ENCODE measurements at regions not wholly inside any gene's neighbourhood (a gene's known extent, or its start where the extent isn't known, plus 50 kb on each side); places are given as distances from the start of the nearest gene placed in this dataset.

GRCh38 chr3:163614886-163615285 is 1463.4 kb downstream of the SI start:
- no peak for TF ChIP-seq CTCF (conservative IDR thresholded peaks at IDR 0.05; ENCODE audit: low read depth)
- ChIA-PET POLR2A (ENCODE audit: low non-redundant PET) (no interaction called here), CTCF (interaction anchor here (0.7 kb wide), 1 partner anchor 198 kb away, joined by 3 read pairs; no protein-coding TSS in a partner anchor)
- no peak overlapping the region for H3K27ac ChIP-seq
- DNase-seq (ENCODE audit: low spot score), result no peak

DNA sequence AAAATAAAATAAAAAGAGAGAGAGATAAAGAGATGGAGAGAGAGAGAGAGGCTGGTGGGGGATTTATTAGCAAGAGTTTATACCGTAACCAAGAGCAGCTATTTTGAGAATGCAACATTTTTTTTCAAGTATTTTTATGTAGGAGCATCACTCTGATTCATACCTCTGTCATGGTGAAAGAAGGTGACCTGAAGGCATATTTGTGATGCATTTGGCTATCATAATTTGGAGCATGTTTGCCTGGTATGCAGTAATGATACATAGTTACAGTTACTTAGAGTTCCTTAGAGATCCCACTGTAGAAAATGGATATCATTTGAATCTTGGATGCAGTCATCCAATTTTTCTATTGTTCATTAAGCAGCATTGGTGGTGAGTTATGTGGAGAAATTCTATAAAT is 1472.4 kb downstream of the SI start:
- H3K27ac ChIP-seq, result no peak overlapping the region
- no peak for TF ChIP-seq CTCF (conservative IDR thresholded peaks at IDR 0.05; ENCODE audit: low read depth)
- CTCF ChIA-PET, result no interaction called here
- POLR2A ChIA-PET (ENCODE audit: low non-redundant PET), result no interaction called here
- peak; percentile 13 for DNase-seq (ENCODE audit: low spot score)

DNA sequence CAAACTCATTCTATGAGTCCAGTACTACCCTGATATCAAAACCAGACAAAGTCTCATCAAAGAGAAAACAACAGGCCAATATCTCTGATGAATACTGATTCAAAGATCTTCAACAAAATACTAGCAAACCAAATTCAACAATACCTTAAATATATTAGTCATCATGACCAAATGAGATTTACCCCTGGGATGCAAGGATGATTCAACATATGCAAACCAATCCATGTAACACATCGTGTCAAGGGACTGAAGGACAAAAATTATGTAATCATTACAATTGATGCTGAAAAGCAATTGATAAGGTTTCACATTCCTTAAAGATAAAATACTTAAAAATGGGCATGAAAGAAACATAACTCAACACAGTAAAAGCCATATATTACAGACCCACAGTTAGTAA is 1476.9 kb downstream of the SI start:
- POLR2A ChIA-PET (ENCODE audit: low non-redundant PET), result no interaction called here
- CTCF ChIA-PET, result no interaction called here
- no peak overlapping the region for H3K27ac ChIP-seq
- no peak for DNase-seq (ENCODE audit: low spot score)
- no peak for TF ChIP-seq CTCF (conservative IDR thresholded peaks at IDR 0.05; ENCODE audit: low read depth)

DNA sequence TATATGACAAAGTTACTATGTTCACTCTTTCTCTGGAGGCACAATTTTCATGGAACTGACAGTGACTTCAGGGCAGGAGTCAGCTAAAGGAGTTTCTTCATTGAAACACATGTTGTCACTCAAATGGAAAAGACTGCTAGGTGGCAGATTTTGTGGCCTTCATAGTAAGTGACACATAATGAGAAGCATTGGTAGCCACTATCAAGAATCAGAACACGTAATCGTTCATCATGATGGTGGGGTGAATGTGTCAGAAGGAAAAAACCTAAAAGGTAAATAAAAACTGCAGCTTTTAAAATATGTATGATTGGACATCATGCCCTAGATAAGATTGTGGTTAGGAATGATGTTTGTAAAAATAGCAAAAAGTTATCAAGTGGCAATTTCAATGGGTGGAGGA is 1491.0 kb downstream of the SI start:
- H3K27ac ChIP-seq, result no peak overlapping the region
- TF ChIP-seq CTCF (conservative IDR thresholded peaks at IDR 0.05; ENCODE audit: low read depth), result no peak
- ChIA-PET CTCF (interaction anchor here (0.6 kb wide), 1 partner anchor 97 kb away, joined by 4 read pairs; no protein-coding TSS in a partner anchor), POLR2A (ENCODE audit: low non-redundant PET) (no interaction called here)
- no peak for DNase-seq (ENCODE audit: low spot score)

DNA sequence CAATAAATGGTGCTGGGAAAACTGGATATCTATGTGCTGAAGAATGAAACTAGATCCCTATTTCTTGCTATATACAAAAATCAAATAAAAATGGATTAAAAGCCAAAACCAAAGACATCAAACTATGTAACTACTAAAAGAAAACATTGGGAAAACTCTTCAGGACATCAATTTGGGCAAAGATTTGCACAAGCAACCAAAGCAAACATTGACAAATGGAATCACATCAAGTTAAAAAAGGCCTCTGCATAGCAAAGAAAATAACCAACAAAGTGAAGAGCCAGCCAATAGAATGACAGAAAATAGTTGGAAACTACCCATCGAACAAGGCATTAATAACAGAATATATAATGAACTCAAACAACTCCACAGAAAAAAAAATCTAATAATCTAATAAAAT is 1495.3 kb downstream of the SI start:
- TF ChIP-seq CTCF (conservative IDR thresholded peaks at IDR 0.05; ENCODE audit: low read depth), result no peak
- DNase-seq (ENCODE audit: low spot score), result no peak
- CTCF ChIA-PET, result no interaction called here
- POLR2A ChIA-PET (ENCODE audit: low non-redundant PET), result no interaction called here
- H3K27ac ChIP-seq, result no peak overlapping the region

- no peak for DNase-seq (ENCODE audit: low spot score)
- ChIA-PET POLR2A (ENCODE audit: low non-redundant PET) (no interaction called here), CTCF (no interaction called here)
- H3K27ac ChIP-seq, result no peak overlapping the region
- TF ChIP-seq CTCF (conservative IDR thresholded peaks at IDR 0.05; ENCODE audit: low read depth), result no peak
Observed at GRCh38 chr3:163577271-163577670, 1501.0 kb downstream of the SI start.

GRCh38 chr3:163576314-163576713 is 1502.0 kb downstream of the SI start:
- ChIA-PET CTCF (no interaction called here), POLR2A (ENCODE audit: low non-redundant PET) (no interaction called here)
- DNase-seq (ENCODE audit: low spot score), result no peak
- no peak overlapping the region for H3K27ac ChIP-seq
- no peak for TF ChIP-seq CTCF (conservative IDR thresholded peaks at IDR 0.05; ENCODE audit: low read depth)
